PC-9 (cell line): ENCODE measurements at regions not wholly inside any gene's neighbourhood (a gene's known extent, or its start where the extent isn't known, plus 50 kb on each side); places are given as distances from the start of the nearest gene placed in this dataset.

Experiments
- EZH2 ChIP-seq: fragments of 200-600 bp; sonication (generic); IDR thresholded peaks from 2 replicates; pipeline ENCODE4 v1.8.0; 2017; ENCODE audit warnings: antibody characterized with exemption, low read depth
- TF ChIP-seq, protein P1 (sequence below): fragments of 200-600 bp; sonication (generic); conservative IDR thresholded peaks from 2 replicates; pipeline ENCODE4 v1.6.1; 2017; ENCODE audit warnings: mixed run types, antibody characterized with exemption, mild to moderate bottlenecking, moderate library complexity

DNA sequence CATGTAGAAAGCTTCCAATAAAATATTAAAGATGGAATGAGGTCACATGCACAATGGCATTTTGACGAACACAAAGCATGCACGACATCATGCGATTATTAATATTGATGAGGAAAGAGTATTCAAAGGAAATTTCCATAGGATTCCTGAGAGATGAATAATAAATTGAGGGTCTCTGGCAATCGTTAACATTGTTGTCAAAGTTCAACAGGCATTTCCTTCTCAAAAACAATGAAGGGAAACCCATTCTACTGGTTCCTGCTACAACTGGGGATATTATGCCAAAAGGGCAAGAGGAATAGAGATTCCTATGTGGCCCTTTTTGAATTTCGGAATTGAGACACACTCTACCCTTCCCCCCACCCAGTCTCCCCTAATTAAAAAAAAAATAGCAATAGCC, 128.3 kb upstream of the NUDT7 start:
- TF ChIP-seq, protein P1, sequence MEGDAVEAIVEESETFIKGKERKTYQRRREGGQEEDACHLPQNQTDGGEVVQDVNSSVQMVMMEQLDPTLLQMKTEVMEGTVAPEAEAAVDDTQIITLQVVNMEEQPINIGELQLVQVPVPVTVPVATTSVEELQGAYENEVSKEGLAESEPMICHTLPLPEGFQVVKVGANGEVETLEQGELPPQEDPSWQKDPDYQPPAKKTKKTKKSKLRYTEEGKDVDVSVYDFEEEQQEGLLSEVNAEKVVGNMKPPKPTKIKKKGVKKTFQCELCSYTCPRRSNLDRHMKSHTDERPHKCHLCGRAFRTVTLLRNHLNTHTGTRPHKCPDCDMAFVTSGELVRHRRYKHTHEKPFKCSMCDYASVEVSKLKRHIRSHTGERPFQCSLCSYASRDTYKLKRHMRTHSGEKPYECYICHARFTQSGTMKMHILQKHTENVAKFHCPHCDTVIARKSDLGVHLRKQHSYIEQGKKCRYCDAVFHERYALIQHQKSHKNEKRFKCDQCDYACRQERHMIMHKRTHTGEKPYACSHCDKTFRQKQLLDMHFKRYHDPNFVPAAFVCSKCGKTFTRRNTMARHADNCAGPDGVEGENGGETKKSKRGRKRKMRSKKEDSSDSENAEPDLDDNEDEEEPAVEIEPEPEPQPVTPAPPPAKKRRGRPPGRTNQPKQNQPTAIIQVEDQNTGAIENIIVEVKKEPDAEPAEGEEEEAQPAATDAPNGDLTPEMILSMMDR, result no peak
- no peak for TF ChIP-seq EZH2
